Trophoblast cell (in vitro differentiated cells and primary cell): ENCODE measurements at regions not wholly inside any gene's neighbourhood (a gene's known extent, or its start where the extent isn't known, plus 50 kb on each side); places are given as distances from the start of the nearest gene placed in this dataset.

Experiments used
- DNase-seq, 2 donors: peaks; one replicate each; pipeline ENCODE4 v3.0.0-alpha.2; 2016
- H2AFZ ChIP-seq: 2 replicates; pipeline ENCODE4 v1.6.1; 2013; ENCODE audit warnings: low read length, moderate library complexity, mild to moderate bottlenecking; ENCODE audit not compliant: insufficient read depth, poor library complexity
- H2AK5ac ChIP-seq: 2 replicates; pipeline ENCODE4 v1.6.1; 2013; ENCODE audit warnings: mild to moderate bottlenecking, low read length
- H2BK120ac ChIP-seq: 2 replicates; pipeline ENCODE4 v1.6.1; 2013; ENCODE audit warnings: low read length, mild to moderate bottlenecking, moderate library complexity; ENCODE audit not compliant: insufficient read depth, poor library complexity
- H2BK12ac ChIP-seq: 2 replicates; pipeline ENCODE4 v1.6.1; 2013; ENCODE audit warnings: mild to moderate bottlenecking, low read length, moderate library complexity
- H2BK5ac ChIP-seq: 2 replicates; pipeline ENCODE4 v1.6.1; 2013; ENCODE audit warnings: low read length, low read depth, moderate library complexity, mild to moderate bottlenecking; ENCODE audit not compliant: poor library complexity
- H3K14ac ChIP-seq: 2 replicates; pipeline ENCODE4 v1.6.1; 2013; ENCODE audit warnings: mild to moderate bottlenecking, low read length
- H3K18ac ChIP-seq: 2 replicates; pipeline ENCODE4 v1.6.1; 2013; ENCODE audit warnings: mild to moderate bottlenecking, low read length
- H3K23ac ChIP-seq: 2 replicates; pipeline ENCODE4 v1.6.1; 2013; ENCODE audit warnings: low read length
- H3K27ac ChIP-seq: 2 replicates; pipeline ENCODE4 v1.5.1; 2013; ENCODE audit warnings: low read depth, mild to moderate bottlenecking, inconsistent platforms, low read length, moderate library complexity
- H3K27me3 ChIP-seq: 2 replicates; pipeline ENCODE4 v1.6.1; 2013; ENCODE audit warnings: inconsistent platforms, mild to moderate bottlenecking, low read length, moderate library complexity; ENCODE audit not compliant: insufficient read depth
- H3K36me3 ChIP-seq, 2 experiments: 1 replicate in 1 of 2; 2 replicates in 1 of 2; pipeline ENCODE4 v1.6.1; 2013; ENCODE audit warnings: low read length in 2 of 2, mild to moderate bottlenecking in 2 of 2, moderate library complexity in 1 of 2; ENCODE audit not compliant: insufficient read depth in 2 of 2, control insufficient read depth in 1 of 2
- H3K4ac ChIP-seq: 2 replicates; pipeline ENCODE4 v1.6.1; 2013; ENCODE audit warnings: low read depth, mild to moderate bottlenecking, low read length, moderate library complexity
- H3K4me1 ChIP-seq, 2 experiments: 1 replicate in 1 of 2; 2 replicates in 1 of 2; pipeline ENCODE4 v1.6.1; 2013; ENCODE audit warnings: low read length in 2 of 2, mild to moderate bottlenecking in 2 of 2, moderate library complexity in 1 of 2; ENCODE audit not compliant: insufficient read depth in 2 of 2, control insufficient read depth in 1 of 2
- H3K4me2 ChIP-seq: 2 replicates; pipeline ENCODE4 v1.6.1; 2013; ENCODE audit warnings: inconsistent platforms, mild to moderate bottlenecking, low read length, moderate library complexity
- H3K4me3 ChIP-seq: 2 replicates; pipeline ENCODE4 v1.5.1; 2013; ENCODE audit warnings: mild to moderate bottlenecking, low read depth, low read length, inconsistent platforms
- H3K79me1 ChIP-seq: one replicate; pipeline ENCODE4 v1.6.1; 2013; ENCODE audit warnings: low read length
- H3K79me2 ChIP-seq: 2 replicates; pipeline ENCODE4 v1.6.1; 2013; ENCODE audit warnings: low read length, mild to moderate bottlenecking; ENCODE audit not compliant: control insufficient read depth, insufficient read depth, poor library complexity
- H3K9ac ChIP-seq: 2 replicates; pipeline ENCODE4 v1.6.1; 2013; ENCODE audit warnings: mild to moderate bottlenecking, low read length
- H3K9me3 ChIP-seq: 2 replicates; pipeline ENCODE4 v1.6.1; 2013; ENCODE audit warnings: low read depth, mild to moderate bottlenecking, control low read depth, inconsistent platforms, low read length; ENCODE audit not compliant: insufficient read depth
- H4K12ac ChIP-seq: 2 replicates; pipeline ENCODE4 v1.6.1; 2013; ENCODE audit warnings: low read depth, mild to moderate bottlenecking, low read length, moderate library complexity
- H4K8ac ChIP-seq: 2 replicates; pipeline ENCODE4 v1.6.1; 2013; ENCODE audit warnings: low read depth, mild to moderate bottlenecking, low read length, moderate library complexity
- H4K91ac ChIP-seq: one replicate; pipeline ENCODE4 v1.6.1; 2013; ENCODE audit warnings: low read depth, mild to moderate bottlenecking, low read length, moderate library complexity
- WGBS: extraction: QIAGEN DNeasy Blood & Tissue Kit; methylation state at CpG from one replicate; pipeline ENCODE4 v1.1.7; 2013; ENCODE audit warnings: missing lambda C conversion rate; ENCODE audit not compliant: insufficient read length, insufficient coverage; ENCODE audit errors: extremely low coverage; 5-methylcytosine and 5-hydroxymethylcytosine counted together

- WGBS: no CpG with 5 or more reads among the region's 2 CpGs
- H3K18ac ChIP-seq: no peak overlapping the region
- no peaks in the 10 kb centered on the region for H3K36me3 ChIP-seq
- H3K4me3 ChIP-seq: no peak overlapping the region
- H3K9me3 ChIP-seq: no peaks in the 10 kb centered on the region
- H3K79me1 ChIP-seq: no peaks in the 10 kb centered on the region
- H2BK120ac ChIP-seq: no peak overlapping the region
- no peak overlapping the region for H3K9ac ChIP-seq
- H3K27ac ChIP-seq: no peak overlapping the region
- no peak overlapping the region for H3K23ac ChIP-seq
- no peak overlapping the region for H4K12ac ChIP-seq
- H2AFZ ChIP-seq: no peak overlapping the region
- H2BK12ac ChIP-seq: no peak overlapping the region
- H3K4ac ChIP-seq: no peak overlapping the region
- no peaks in the 10 kb centered on the region for H3K79me2 ChIP-seq
- no peaks in the 10 kb centered on the region for H3K27me3 ChIP-seq
- H2AK5ac ChIP-seq: no peak overlapping the region
- no peak overlapping the region for H4K8ac ChIP-seq
- H4K91ac ChIP-seq: no peak overlapping the region
- H2BK5ac ChIP-seq: no peak overlapping the region
- H3K4me2 ChIP-seq: no peak overlapping the region
- H3K14ac ChIP-seq: no peak overlapping the region
- H3K4me1 ChIP-seq: no peaks in the 10 kb centered on the region
- no peak for DNase-seq
Observed at GRCh38 chr10:64830869-64831268, 1309.7 kb downstream of the REEP3 start.

- no peak overlapping the region for H2BK12ac ChIP-seq
- H4K8ac ChIP-seq: no peak overlapping the region
- no peak overlapping the region for H3K27ac ChIP-seq
- H3K36me3 ChIP-seq: no peaks in the 10 kb centered on the region
- no peak overlapping the region for H2AFZ ChIP-seq
- no peak overlapping the region for H3K4me2 ChIP-seq
- H3K23ac ChIP-seq: no peak overlapping the region
- no peak overlapping the region for H4K12ac ChIP-seq
- no peak overlapping the region for H3K18ac ChIP-seq
- no peak overlapping the region for H3K4me3 ChIP-seq
- H3K79me2 ChIP-seq: no peaks in the 10 kb centered on the region
- H3K27me3 ChIP-seq: no peaks in the 10 kb centered on the region
- no peak overlapping the region for H2BK5ac ChIP-seq
- H3K9me3 ChIP-seq: peaks cover 3% of the 10 kb centered on the region
- no peaks in the 10 kb centered on the region for H3K79me1 ChIP-seq
- H2AK5ac ChIP-seq: no peak overlapping the region
- H3K14ac ChIP-seq: no peak overlapping the region
- H2BK120ac ChIP-seq: no peak overlapping the region
- no CpG with 5 or more reads among the region's 12 CpGs for WGBS
- H3K4ac ChIP-seq: no peak overlapping the region
- no peak for DNase-seq
- H3K4me1 ChIP-seq: no peaks in the 10 kb centered on the region
- H3K9ac ChIP-seq: no peak overlapping the region
- H4K91ac ChIP-seq: no peak overlapping the region
Observed at GRCh38 chr10:64840341-64840740, 1319.1 kb downstream of the REEP3 start.

DNA sequence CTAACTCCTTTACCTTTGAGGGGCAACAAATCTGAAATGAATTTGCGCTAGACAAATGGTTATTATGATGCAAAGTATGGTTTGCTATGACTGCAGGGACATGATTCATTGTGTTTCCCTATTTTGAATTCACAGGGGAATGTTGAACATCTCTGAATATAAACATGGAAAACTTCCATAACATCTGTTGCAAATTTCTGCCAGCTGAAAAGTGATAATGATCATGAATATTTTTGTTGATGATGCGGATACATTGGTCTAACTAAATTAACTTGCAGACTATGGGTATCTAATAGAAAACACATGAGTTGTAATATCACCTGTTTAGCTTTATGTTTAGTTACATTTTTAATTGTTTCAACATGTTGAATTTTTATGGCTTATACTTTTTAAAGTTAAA lies 1325.5 kb downstream of the REEP3 start:
- H4K12ac ChIP-seq: no peak overlapping the region
- no peak overlapping the region for H2BK120ac ChIP-seq
- no peak overlapping the region for H3K4me2 ChIP-seq
- no peaks in the 10 kb centered on the region for H3K9me3 ChIP-seq
- H3K23ac ChIP-seq: no peak overlapping the region
- H3K79me2 ChIP-seq: no peaks in the 10 kb centered on the region
- no peak overlapping the region for H2BK12ac ChIP-seq
- no peak for DNase-seq
- no peak overlapping the region for H3K4me3 ChIP-seq
- H3K9ac ChIP-seq: no peak overlapping the region
- H4K8ac ChIP-seq: no peak overlapping the region
- no peak overlapping the region for H2AFZ ChIP-seq
- no peak overlapping the region for H2BK5ac ChIP-seq
- no peak overlapping the region for H3K18ac ChIP-seq
- H3K4ac ChIP-seq: no peak overlapping the region
- H4K91ac ChIP-seq: no peak overlapping the region
- no peak overlapping the region for H3K14ac ChIP-seq
- no peak overlapping the region for H2AK5ac ChIP-seq
- WGBS: no CpG with 5 or more reads among the region's 2 CpGs
- H3K27me3 ChIP-seq: no peaks in the 10 kb centered on the region
- no peaks in the 10 kb centered on the region for H3K79me1 ChIP-seq
- H3K4me1 ChIP-seq: no peaks in the 10 kb centered on the region
- H3K36me3 ChIP-seq: no peaks in the 10 kb centered on the region
- no peak overlapping the region for H3K27ac ChIP-seq

GRCh38 chr10:64855941-64856340 lies 1334.7 kb downstream of the REEP3 start:
- Histone ChIP-seq H3K23ac (no peak overlapping the region), H3K79me2 (no peaks in the 10 kb centered on the region), H3K79me1 (no peaks in the 10 kb centered on the region), H4K8ac (no peak overlapping the region), H3K4ac (no peak overlapping the region), H2BK120ac (no peak overlapping the region), H2AFZ (no peak overlapping the region), H3K4me2 (no peak overlapping the region), H3K4me1 (no peaks in the 10 kb centered on the region), H2BK12ac (no peak overlapping the region), H4K91ac (no peak overlapping the region), H3K27ac (no peak overlapping the region), H3K36me3 (no peaks in the 10 kb centered on the region), H3K14ac (no peak overlapping the region), H3K4me3 (no peak overlapping the region), H3K9me3 (no peaks in the 10 kb centered on the region), H3K18ac (no peak overlapping the region), H4K12ac (no peak overlapping the region), H2BK5ac (no peak overlapping the region), H2AK5ac (no peak overlapping the region), H3K9ac (no peak overlapping the region), H3K27me3 (no peaks in the 10 kb centered on the region)
- DNase-seq: no peak
- WGBS: no CpG with 5 or more reads among the region's 2 CpGs
